Ammon's horn (tissue), 1 donor: ENCODE measurements at regions not wholly inside any gene's neighbourhood (a gene's known extent, or its start where the extent isn't known, plus 50 kb on each side); places are given as distances from the start of the nearest gene placed in this dataset.
A peak's percentile ranks its signal among the peaks of the same experiment; 100 is the strongest.

Source experiments
- DNase-seq: peaks from one replicate; pipeline ENCODE4 v3.0.0-alpha.2; 2016; ENCODE audit warnings: low spot score

- DNase-seq, result peak; percentile 8
Observed at GRCh38 chr2:7930800-7931635, 750.8 kb upstream of the ID2 start.

GRCh38 chr2:7931808-7932207, 750.0 kb upstream of the ID2 start:
- no peak for DNase-seq

GRCh38 chr2:7933672-7934071, 748.2 kb upstream of the ID2 start:
- DNase-seq, result no peak

GRCh38 chr2:7934476-7934875, 747.4 kb upstream of the ID2 start:
- DNase-seq, result no peak

GRCh38 chr2:7937082-7937481, 744.8 kb upstream of the ID2 start:
- DNase-seq, result peak; percentile 12

- no peak for DNase-seq
Observed at GRCh38 chr2:7940723-7941122, 741.1 kb upstream of the ID2 start.

GRCh38 chr2:7943446-7943845, 738.4 kb upstream of the ID2 start:
- no peak for DNase-seq

- no peak for DNase-seq
Observed at GRCh38 chr2:7945026-7945425, 736.8 kb upstream of the ID2 start.

- DNase-seq, result no peak
Observed at GRCh38 chr2:7950035-7950612, 731.7 kb upstream of the ID2 start.

GRCh38 chr2:7951001-7951400, 730.9 kb upstream of the ID2 start:
- no peak for DNase-seq

GRCh38 chr2:7951490-7951889, 730.4 kb upstream of the ID2 start:
- no peak for DNase-seq

GRCh38 chr2:7952046-7952745, 729.7 kb upstream of the ID2 start:
- no peak for DNase-seq

GRCh38 chr2:7953195-7953594, 728.7 kb upstream of the ID2 start:
- no peak for DNase-seq

- no peak for DNase-seq
Observed at GRCh38 chr2:7954234-7954633, 727.6 kb upstream of the ID2 start.

GRCh38 chr2:7956126-7956689, 725.6 kb upstream of the ID2 start:
- no peak for DNase-seq

GRCh38 chr2:7961550-7961949, 720.3 kb upstream of the ID2 start:
- DNase-seq, result no peak

GRCh38 chr2:7962161-7962560, 719.7 kb upstream of the ID2 start:
- DNase-seq, result no peak

GRCh38 chr2:7963787-7964186, 718.1 kb upstream of the ID2 start:
- DNase-seq, result no peak

- no peak for DNase-seq
Observed at GRCh38 chr2:7966032-7966431, 715.8 kb upstream of the ID2 start.

GRCh38 chr2:7967707-7968405, 714.0 kb upstream of the ID2 start:
- no peak for DNase-seq

- DNase-seq, result no peak
Observed at GRCh38 chr2:7969756-7970515, 711.9 kb upstream of the ID2 start.
